HFF-Myc (cell line): ENCODE measurements at regions not wholly inside any gene's neighbourhood (a gene's known extent, or its start where the extent isn't known, plus 50 kb on each side); places are given as distances from the start of the nearest gene placed in this dataset.

Source experiments
- DNase-seq: peaks from one replicate; pipeline ENCODE4 v3.0.0-alpha.2; 2011; ENCODE audit warnings: low read depth; ENCODE audit errors: extremely low read depth
- H3K4me3 ChIP-seq: replicated peaks from 2 replicates; pipeline ENCODE4 v1.5.1; 2011; ENCODE audit warnings: low read depth, mild to moderate bottlenecking, control low read depth, low read length
- CTCF ChIP-seq: IDR thresholded peaks from 2 replicates; pipeline ENCODE4 v1.5.1; 2012; ENCODE audit warnings: mild to moderate bottlenecking, low read depth, low read length, control low read depth; ENCODE audit errors: missing control alignments

- TF ChIP-seq CTCF = no peak
- no peak overlapping the region for H3K4me3 ChIP-seq
- DNase-seq = no peak
Measured at GRCh38 chr11:97361812-97362378, 972.1 kb downstream of the JRKL start.

- no peak for TF ChIP-seq CTCF
- no peak for DNase-seq
- no peak overlapping the region for H3K4me3 ChIP-seq
Measured at GRCh38 chr11:97363331-97363730, 973.5 kb downstream of the JRKL start.

DNA sequence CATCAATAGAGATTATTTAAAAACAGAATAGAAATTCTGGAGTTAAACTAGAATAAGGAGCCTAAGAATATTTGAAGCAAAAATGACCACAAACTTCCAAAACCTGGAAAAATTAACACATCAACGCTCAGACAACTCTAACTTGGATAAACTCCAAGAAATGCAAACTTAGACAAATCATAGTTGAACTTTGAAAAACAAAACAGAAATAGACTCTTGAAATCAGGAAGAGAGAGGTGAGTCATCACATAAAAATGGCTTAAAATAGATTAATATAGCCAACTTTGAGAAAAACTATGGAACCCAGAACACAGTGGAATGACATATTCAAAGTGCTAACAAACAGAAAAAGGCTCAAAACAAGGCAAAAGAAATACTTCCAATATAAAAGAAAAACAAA, 974.2 kb downstream of the JRKL start:
- no peak for TF ChIP-seq CTCF
- DNase-seq = no peak
- no peak overlapping the region for H3K4me3 ChIP-seq

DNA sequence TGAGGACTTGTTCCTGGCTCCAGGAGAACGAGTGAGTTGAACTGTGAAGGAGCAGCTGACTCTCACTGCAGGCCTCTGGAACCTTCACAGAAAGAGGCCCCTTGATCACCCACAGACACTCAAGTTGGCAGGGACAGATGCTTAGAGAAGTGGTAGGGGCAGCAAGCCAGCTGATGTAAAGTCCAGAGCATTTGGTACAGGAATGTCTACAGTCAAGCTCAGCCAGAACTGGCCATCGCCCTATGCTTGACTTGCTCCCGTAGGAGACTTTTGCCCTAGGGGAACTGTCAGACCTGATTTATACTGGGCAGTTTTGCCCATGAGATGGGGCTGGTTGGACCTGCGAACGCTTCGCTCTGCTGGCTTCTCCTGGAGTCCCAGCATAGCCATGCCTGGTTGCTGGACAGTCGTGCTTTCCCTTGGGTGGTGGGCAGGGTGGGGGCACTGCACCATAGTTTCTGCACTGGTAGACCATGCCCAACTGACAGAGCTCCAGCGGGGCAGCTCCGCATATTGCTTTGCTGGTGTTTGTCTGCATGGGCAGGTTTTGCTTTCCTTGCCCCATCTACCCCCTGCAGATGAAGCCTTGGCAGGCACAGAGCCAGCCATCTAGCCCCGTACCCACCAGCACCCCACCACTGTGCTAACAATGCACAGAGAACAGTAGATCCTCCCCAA, 977.7 kb downstream of the JRKL start:
- no peak for TF ChIP-seq CTCF
- no peak overlapping the region for H3K4me3 ChIP-seq
- no peak for DNase-seq

DNA sequence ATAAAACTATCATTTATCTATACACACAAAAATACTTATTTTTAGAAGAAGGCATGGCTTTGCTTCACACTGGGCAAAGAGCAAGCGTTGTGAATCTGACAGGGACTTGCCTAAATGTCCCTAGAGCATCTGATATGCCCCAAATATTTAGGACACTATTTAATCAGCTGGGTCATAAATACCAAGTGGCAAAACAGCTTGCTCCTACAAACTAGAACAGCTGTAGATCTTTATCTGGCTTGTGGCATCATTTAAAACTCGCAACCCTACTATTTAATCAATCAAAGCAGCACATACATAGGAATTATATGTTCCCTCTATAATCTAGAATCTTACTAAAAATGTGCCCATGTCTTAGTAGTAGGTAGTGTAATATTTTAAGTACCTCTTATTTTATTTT, 999.5 kb downstream of the JRKL start:
- TF ChIP-seq CTCF = no peak
- H3K4me3 ChIP-seq = no peak overlapping the region
- DNase-seq = no peak

- no peak for TF ChIP-seq CTCF
- no peak overlapping the region for H3K4me3 ChIP-seq
- no peak for DNase-seq
Measured at GRCh38 chr11:97398246-97398645, 1008.4 kb downstream of the JRKL start.

- no peak overlapping the region for H3K4me3 ChIP-seq
- no peak for DNase-seq
- TF ChIP-seq CTCF = no peak
Measured at GRCh38 chr11:97409141-97409540, 1019.3 kb downstream of the JRKL start.
